Caco-2 (cell line): ENCODE measurements at regions not wholly inside any gene's neighbourhood (a gene's known extent, or its start where the extent isn't known, plus 50 kb on each side); places are given as distances from the start of the nearest gene placed in this dataset.

ENCODE experiments used
- BruUV-seq: library from RNA; stranded (reverse); fragments of 400-500 nt; replicated peaks from 2 replicates; lab custom pipeline; 2021; lab: Mats Ljungman, UMichigan
- CTCF ChIA-PET: fragments of 300-600 bp; sonication (Branson Sonifier 250); formaldehyde crosslinking; loops from one replicate; lab custom pipeline; 2022; ENCODE audit warnings: antibody characterized with exemption; lab: Charles Lee
- POLR2A ChIA-PET: fragments of 300-600 bp; sonication (Branson Sonifier 250); formaldehyde crosslinking; loops from one replicate; lab custom pipeline; 2022; ENCODE audit warnings: antibody characterized with exemption; lab: Charles Lee
- DNase-seq, 2 experiments: peaks; one replicate each; pipeline versions ENCODE4 v3.0.0 to v3.0.0-alpha.2; 2020 to 2022
- H3K27me3 ChIP-seq: replicated peaks from 2 replicates; pipeline ENCODE4 v1.6.0; 2011; ENCODE audit warnings: low read length; ENCODE audit not compliant: control insufficient read depth, insufficient read depth
- H3K36me3 ChIP-seq: 2 replicates; pipeline ENCODE4 v1.5.1; 2011; ENCODE audit warnings: low read length; ENCODE audit not compliant: control insufficient read depth, insufficient read depth
- H3K4me1 ChIP-seq: fragments of 250-450 bp; sonication (Bioruptor Pico); 2 replicates; pipeline ENCODE4 v1.5.1; 2020; ENCODE audit warnings: mild to moderate bottlenecking
- H3K4me3 ChIP-seq: 2 replicates; pipeline ENCODE4 v1.5.1; 2011; ENCODE audit warnings: low read depth, mild to moderate bottlenecking, control low read depth, low read length
- H3K9me3 ChIP-seq: fragments of 250-450 bp; sonication (Bioruptor Pico); 2 replicates; pipeline ENCODE4 v1.5.1; 2020; ENCODE audit warnings: mild to moderate bottlenecking, moderate library complexity
- H3K27ac Mint-ChIP-seq: one replicate; pipeline ENCODE4 v1.8.0; 2022; ENCODE audit warnings: mixed read lengths; ENCODE audit not compliant: unreplicated experiment
- H3K27me3 Mint-ChIP-seq: one replicate; pipeline ENCODE4 v1.8.0; 2022; ENCODE audit warnings: mixed read lengths; ENCODE audit not compliant: insufficient read depth, unreplicated experiment
- H3K36me3 Mint-ChIP-seq: one replicate; pipeline ENCODE4 v1.8.0; 2022; ENCODE audit warnings: mild to moderate bottlenecking, mixed read lengths; ENCODE audit not compliant: insufficient read depth, unreplicated experiment
- H3K4me1 Mint-ChIP-seq: one replicate; pipeline ENCODE4 v1.8.0; 2022; ENCODE audit warnings: low read depth, mixed read lengths; ENCODE audit not compliant: unreplicated experiment
- H3K4me3 Mint-ChIP-seq: one replicate; pipeline ENCODE4 v1.8.0; 2022; ENCODE audit warnings: mild to moderate bottlenecking, moderate library complexity, mixed read lengths; ENCODE audit not compliant: unreplicated experiment
- H3K9me3 Mint-ChIP-seq: one replicate; pipeline ENCODE4 v1.8.0; 2022; ENCODE audit warnings: mixed read lengths; ENCODE audit not compliant: unreplicated experiment
- intact Hi-C: fragments of 100-400 bp; cut with micrococcal nuclease; formaldehyde crosslinking; loops from one replicate; pipeline ENCODE4 v1.10.0; 2022; ENCODE audit not compliant: unreplicated experiment
- TF ChIP-seq, protein P1 (sequence below), 2 experiments: fragments of 200-600 bp in 1 of 2; IDR thresholded peaks; 1 replicate in 1 of 2; 2 replicates in 1 of 2; pipeline versions ENCODE4 v1.5.1 to v1.8.0; 2011 to 2022; ENCODE audit warnings: antibody characterized with exemption in 1 of 2, control low read depth in 1 of 2, inconsistent platforms in 1 of 2, low read depth in 1 of 2, low read length in 1 of 2, mild to moderate bottlenecking in 1 of 2, moderate library complexity in 1 of 2; ENCODE audit not compliant: insufficient read depth in 1 of 2, severe bottlenecking in 1 of 2, unreplicated experiment in 1 of 2

DNA sequence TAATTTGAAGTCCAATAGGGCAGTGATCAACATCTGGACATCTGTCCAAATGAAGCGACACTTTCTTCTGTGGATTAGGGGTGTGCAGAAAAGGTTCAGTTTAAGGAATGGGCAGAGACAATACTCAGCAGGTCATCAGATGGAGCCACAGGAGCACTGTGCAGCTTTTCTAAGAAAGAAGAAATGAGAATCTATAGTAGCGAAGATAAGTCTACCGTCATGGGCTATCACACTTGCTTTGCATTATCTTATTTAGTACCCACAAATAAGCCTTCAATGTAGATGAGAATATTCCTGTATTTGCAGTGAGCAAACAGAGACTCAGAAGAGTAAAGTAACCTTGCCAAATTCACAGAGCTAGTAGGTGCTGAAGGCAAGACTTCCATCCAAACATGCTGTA is 412.0 kb upstream of the GOT2 start:
- no peaks in the 10 kb centered on the region; the same call in 1 of the 2 replicates for H3K9me3 ChIP-seq
- ChIA-PET POLR2A (no interaction called here), CTCF (no interaction called here)
- no peaks in the 10 kb centered on the region for H3K27me3 ChIP-seq
- Mint-ChIP-seq H3K27ac (no peak overlapping the region), H3K27me3 (peaks cover 4% of the 10 kb centered on the region), H3K4me1 (no peaks in the 10 kb centered on the region), H3K9me3 (no peaks in the 10 kb centered on the region), H3K36me3 (no peaks in the 10 kb centered on the region), H3K4me3 (no peak overlapping the region)
- no peak overlapping the region for H3K4me3 ChIP-seq
- no peaks in the 10 kb centered on the region for H3K4me1 ChIP-seq
- H3K36me3 ChIP-seq: no peaks in the 10 kb centered on the region
- no TSS peak for BruUV-seq
- intact Hi-C loops: no loop called here
- DNase-seq: no peak
- TF ChIP-seq, protein P1, sequence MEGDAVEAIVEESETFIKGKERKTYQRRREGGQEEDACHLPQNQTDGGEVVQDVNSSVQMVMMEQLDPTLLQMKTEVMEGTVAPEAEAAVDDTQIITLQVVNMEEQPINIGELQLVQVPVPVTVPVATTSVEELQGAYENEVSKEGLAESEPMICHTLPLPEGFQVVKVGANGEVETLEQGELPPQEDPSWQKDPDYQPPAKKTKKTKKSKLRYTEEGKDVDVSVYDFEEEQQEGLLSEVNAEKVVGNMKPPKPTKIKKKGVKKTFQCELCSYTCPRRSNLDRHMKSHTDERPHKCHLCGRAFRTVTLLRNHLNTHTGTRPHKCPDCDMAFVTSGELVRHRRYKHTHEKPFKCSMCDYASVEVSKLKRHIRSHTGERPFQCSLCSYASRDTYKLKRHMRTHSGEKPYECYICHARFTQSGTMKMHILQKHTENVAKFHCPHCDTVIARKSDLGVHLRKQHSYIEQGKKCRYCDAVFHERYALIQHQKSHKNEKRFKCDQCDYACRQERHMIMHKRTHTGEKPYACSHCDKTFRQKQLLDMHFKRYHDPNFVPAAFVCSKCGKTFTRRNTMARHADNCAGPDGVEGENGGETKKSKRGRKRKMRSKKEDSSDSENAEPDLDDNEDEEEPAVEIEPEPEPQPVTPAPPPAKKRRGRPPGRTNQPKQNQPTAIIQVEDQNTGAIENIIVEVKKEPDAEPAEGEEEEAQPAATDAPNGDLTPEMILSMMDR (IDR thresholded peaks at IDR 0.05; ENCODE audit: insufficient read depth in 1 of 2, low read depth in 1 of 2, low read length in 1 of 2, severe bottlenecking in 1 of 2, unreplicated experiment in 1 of 2): no peak

DNA sequence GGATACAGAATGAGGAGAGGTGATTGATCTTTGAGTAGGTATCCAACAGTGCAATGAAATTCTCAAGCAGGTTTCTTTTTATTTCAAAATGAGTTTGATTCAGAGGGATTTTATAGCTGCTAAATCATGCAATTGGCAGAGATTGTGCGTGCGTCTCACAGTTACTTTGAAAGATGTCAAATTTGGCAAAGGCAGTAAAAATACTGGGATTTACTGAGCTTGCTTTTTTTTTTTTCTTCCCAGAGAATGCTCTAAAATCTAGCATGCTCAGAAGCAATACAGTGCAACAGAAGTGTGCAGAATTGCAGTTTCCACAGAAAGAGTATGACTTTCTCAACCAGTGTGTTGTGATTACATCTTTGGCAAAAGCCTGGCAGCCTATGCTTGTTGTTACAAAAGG is 410.7 kb upstream of the GOT2 start:
- H3K4me3 ChIP-seq: no peak overlapping the region
- Mint-ChIP-seq H3K36me3 (no peaks in the 10 kb centered on the region), H3K27ac (no peak overlapping the region), H3K27me3 (peaks cover 3% of the 10 kb centered on the region), H3K9me3 (no peaks in the 10 kb centered on the region), H3K4me1 (no peaks in the 10 kb centered on the region), H3K4me3 (no peak overlapping the region)
- TF ChIP-seq, protein P1 (IDR thresholded peaks at IDR 0.05; ENCODE audit: insufficient read depth in 1 of 2, low read depth in 1 of 2, low read length in 1 of 2, severe bottlenecking in 1 of 2, unreplicated experiment in 1 of 2): no peak
- H3K4me1 ChIP-seq: no peaks in the 10 kb centered on the region
- intact Hi-C loops: no loop called here
- BruUV-seq: no TSS peak
- POLR2A ChIA-PET: no interaction called here
- no peaks in the 10 kb centered on the region for H3K36me3 ChIP-seq
- no peak for DNase-seq
- H3K27me3 ChIP-seq: no peaks in the 10 kb centered on the region
- H3K9me3 ChIP-seq: no peaks in the 10 kb centered on the region; the same call in 1 of the 2 replicates
- CTCF ChIA-PET: no interaction called here

- Mint-ChIP-seq H3K4me1 (no peaks in the 10 kb centered on the region), H3K4me3 (no peak overlapping the region), H3K36me3 (no peaks in the 10 kb centered on the region), H3K27me3 (peaks cover 4% of the 10 kb centered on the region), H3K27ac (no peak overlapping the region), H3K9me3 (no peaks in the 10 kb centered on the region)
- TF ChIP-seq, protein P1 (IDR thresholded peaks at IDR 0.05; ENCODE audit: insufficient read depth in 1 of 2, low read depth in 1 of 2, low read length in 1 of 2, severe bottlenecking in 1 of 2, unreplicated experiment in 1 of 2): no peak
- Histone ChIP-seq H3K36me3 (no peaks in the 10 kb centered on the region), H3K4me3 (no peak overlapping the region), H3K9me3 (no peaks in the 10 kb centered on the region; the same call in 1 of the 2 replicates), H3K4me1 (no peaks in the 10 kb centered on the region), H3K27me3 (no peaks in the 10 kb centered on the region)
- BruUV-seq: no TSS peak
- CTCF ChIA-PET: no interaction called here
- no peak for DNase-seq
- POLR2A ChIA-PET: no interaction called here
- intact Hi-C loops: no loop called here
These were observed 410.2 kb upstream of the GOT2 start for GRCh38 chr16:59144326-59144725.
